GM12878 (cell line): ENCODE measurements at regions not wholly inside any gene's neighbourhood (a gene's known extent, or its start where the extent isn't known, plus 50 kb on each side); places are given as distances from the start of the nearest gene placed in this dataset.

Source experiments
- ATAC-seq: fragments of 200-7000 bp; cut with Tn5 transposase; 3 replicates; pipeline ENCODE4 v1.9.1; 2020; ENCODE audit warnings: mild to moderate bottlenecking, moderate library complexity
- BruUV-seq: library from RNA; stranded (reverse); fragments of 400-500 nt; replicated peaks from 2 replicates; lab custom pipeline; 2021; lab: Mats Ljungman, UMichigan
- CTCF ChIA-PET: fragments of 300-600 bp; sonication (Branson Sonifier 250); formaldehyde crosslinking; extraction: SDS; loops from one replicate; lab custom pipeline; 2021; ENCODE audit warnings: inconsistent platforms; lab: Yijun Ruan, JAX
- POLR2A ChIA-PET: fragments of 350-600 bp; formaldehyde crosslinking; extraction: SDS; loops from one replicate; lab custom pipeline; 2021; ENCODE audit warnings: inconsistent platforms; lab: Charles Lee
- RAD21 ChIA-PET: fragments of 300-600 bp; sonication (Branson Sonifier 250); formaldehyde crosslinking; loops from one replicate; lab custom pipeline; 2023; ENCODE audit warnings: antibody characterized with exemption; ENCODE audit not compliant: unreplicated experiment; lab: Charles Lee
- SMC1A ChIA-PET: fragments of 300-600 bp; sonication (Branson Sonifier 250); formaldehyde crosslinking; loops from one replicate; lab custom pipeline; 2023; ENCODE audit not compliant: unreplicated experiment, uncharacterized antibody; lab: Charles Lee
- DNase-seq: peaks from one replicate; pipeline ENCODE4 v3.0.0-alpha.2; 2011; ENCODE audit warnings: low read depth, low spot score
- FAIRE-seq: peaks from 3 replicates; lab custom pipeline; 2011; peaks lifted over from hg19 to GRCh38; lab: Jason Lieb, UNC
- H2AFZ ChIP-seq: 2 replicates; pipeline ENCODE4 v1.6.0; 2011; ENCODE audit warnings: low read depth, low read length, control low read depth; ENCODE audit not compliant: control insufficient read depth
- H3K27ac ChIP-seq: 2 replicates; pipeline ENCODE4 v1.5.1; 2011; ENCODE audit warnings: control low read depth; ENCODE audit not compliant: control insufficient read depth, insufficient read depth
- H3K27me3 ChIP-seq, 2 experiments: replicated peaks in 1 of 2; 2 replicates each; pipeline versions ENCODE4 v1.6.0 to v1.6.1; 2011; ENCODE audit warnings: low read length in 1 of 2; ENCODE audit not compliant: control insufficient read depth in 2 of 2, insufficient read depth in 2 of 2
- H3K36me3 ChIP-seq, 2 experiments: 2 replicates each; pipeline ENCODE4 v1.5.1; 2011; ENCODE audit warnings: low read length in 1 of 2; ENCODE audit not compliant: control insufficient read depth in 2 of 2, insufficient read depth in 2 of 2
- H3K4me1 ChIP-seq: 2 replicates; pipeline ENCODE4 v1.6.1; 2011; ENCODE audit warnings: mild to moderate bottlenecking, low read length, moderate library complexity, mixed read lengths; ENCODE audit not compliant: control insufficient read depth, insufficient read depth
- H3K4me2 ChIP-seq: 2 replicates; pipeline ENCODE4 v1.6.0; 2011; ENCODE audit warnings: control low read depth; ENCODE audit not compliant: control insufficient read depth, insufficient read depth
- H3K4me3 ChIP-seq: fragments of 200-600 bp; sonication (generic); 2 replicates; pipeline ENCODE4 v1.5.1; 2016
- H3K79me2 ChIP-seq: 2 replicates; pipeline ENCODE4 v1.6.0; 2011; ENCODE audit warnings: low read length; ENCODE audit not compliant: control insufficient read depth, insufficient read depth
- H3K9ac ChIP-seq: 2 replicates; pipeline ENCODE4 v1.8.0; 2011; ENCODE audit warnings: low read length, control low read depth, mixed read lengths; ENCODE audit not compliant: control insufficient read depth, insufficient read depth
- H3K9me3 ChIP-seq: replicated peaks from 3 replicates; pipeline ENCODE4 v1.5.1; 2011; ENCODE audit warnings: mild to moderate bottlenecking, low read length; ENCODE audit not compliant: control insufficient read depth, insufficient read depth
- H4K20me1 ChIP-seq: 2 replicates; pipeline ENCODE4 v1.6.0; 2011; ENCODE audit not compliant: control insufficient read depth, insufficient read depth
- CREB1 ChIP-seq: IDR thresholded peaks from 2 replicates; pipeline ENCODE4 v1.6.1; 2012; ENCODE audit warnings: low read depth, mild to moderate bottlenecking, inconsistent platforms
- EZH2 ChIP-seq: IDR thresholded peaks from 2 replicates; pipeline ENCODE4 v1.6.1; 2012; ENCODE audit warnings: low read depth, mild to moderate bottlenecking, control low read depth, inconsistent platforms, low read length, borderline replicate concordance; ENCODE audit not compliant: control insufficient read depth
- FOS ChIP-seq: IDR thresholded peaks from 3 replicates; pipeline ENCODE4 v1.6.1; 2011; ENCODE audit warnings: borderline replicate concordance; ENCODE audit not compliant: insufficient read length; ENCODE audit errors: extremely low read depth
- MXI1 ChIP-seq: fragments of 150-350 bp; IDR thresholded peaks from 2 replicates; pipeline ENCODE4 v1.6.1; 2011; ENCODE audit warnings: low read depth, mild to moderate bottlenecking, inconsistent platforms, low read length, improper control_type of control experiment
- YBX1 ChIP-seq: fragments of 450-650 bp; IDR thresholded peaks from 2 replicates; pipeline ENCODE4 v1.6.1; 2016; ENCODE audit warnings: antibody characterized with exemption
- WGBS: methylation state at CpG from one replicate; pipeline ENCODE4 v1.1.6; 2016; ENCODE audit warnings: low lambda C conversion rate; ENCODE audit not compliant: insufficient replicate concordance, insufficient coverage; ENCODE audit errors: missing lambda C conversion rate; 5-methylcytosine and 5-hydroxymethylcytosine counted together
- in situ Hi-C: fragments of 300-500 bp; cut with MboI; formaldehyde crosslinking; loops from 9 replicates; pipeline ENCODE4 v1.14.3; 2018; ENCODE audit warnings: mixed read lengths
- intact Hi-C: fragments of 100-400 bp; cut with micrococcal nuclease; formaldehyde crosslinking; loops from one replicate; pipeline ENCODE4 v1.14.2; 2022; ENCODE audit not compliant: unreplicated experiment

DNA sequence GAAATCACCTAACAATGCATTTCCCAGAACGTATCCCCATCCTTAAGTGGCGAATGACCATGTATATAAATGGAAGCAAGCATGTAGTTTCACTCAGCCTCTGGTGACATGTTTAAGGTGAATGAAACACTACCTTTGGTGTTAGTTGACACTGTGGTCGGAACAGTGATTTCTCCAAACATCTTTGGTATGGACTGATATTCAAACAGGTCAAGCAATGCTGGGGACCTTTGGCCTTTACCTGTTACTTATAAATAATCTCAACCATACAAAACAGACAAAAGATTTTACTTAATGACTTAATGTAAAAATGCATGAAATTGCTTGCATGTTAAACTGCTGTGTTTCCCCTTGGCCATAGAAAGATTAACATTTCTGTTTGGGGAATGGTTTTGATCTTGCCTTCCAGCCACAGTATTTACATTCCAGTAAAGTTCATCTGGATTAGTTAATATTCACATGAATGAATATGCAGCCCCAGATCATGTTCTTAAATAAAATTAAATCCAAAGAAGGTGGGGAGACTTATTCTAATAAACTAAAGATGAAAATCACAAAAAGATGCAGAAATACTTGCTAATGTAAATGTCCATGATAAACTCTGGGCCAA, 74.4 kb upstream of the HES1 start (continued):
- TF ChIP-seq EZH2: no peak
- TF ChIP-seq YBX1: no peak
- TF ChIP-seq MXI1: no peak

GRCh38 chr3:194062830-194063229, 73.1 kb upstream of the HES1 start:
- ChIA-PET POLR2A (no interaction called here), CTCF (no interaction called here)
- FAIRE-seq (no peak), ATAC-seq (no peak)
- Histone ChIP-seq H3K4me2 (no peak overlapping the region), H3K36me3 (no peaks in the 10 kb centered on the region)
- 58% methylated on average over 3 of the region's 3 CpGs for WGBS
- no peak for TF ChIP-seq FOS
- no peak for TF ChIP-seq CREB1
- TF ChIP-seq, all 136 proteins: peak for 0
- H3K27me3 ChIP-seq: no peaks in the 10 kb centered on the region
- intact Hi-C loops: no loop called here
- ChIA-PET SMC1A (interaction anchor here (1.2 kb wide), 1 partner anchor 68 kb away, joined by 4 read pairs; no protein-coding TSS in a partner anchor), RAD21 (no interaction called here)
- no peak overlapping the region for H3K27ac ChIP-seq
- H3K9me3 ChIP-seq: no peaks in the 10 kb centered on the region
- no peak overlapping the region for H3K4me3 ChIP-seq
- no TSS peak for BruUV-seq
- H4K20me1 ChIP-seq: no peaks in the 10 kb centered on the region
- H3K9ac ChIP-seq: no peak overlapping the region
- in situ Hi-C loops: no loop called here
- no peak overlapping the region for H2AFZ ChIP-seq
- H3K79me2 ChIP-seq: no peaks in the 10 kb centered on the region
- no peaks in the 10 kb centered on the region for H3K4me1 ChIP-seq
- no peak for DNase-seq
